C4-2B (cell line): ENCODE measurements at regions not wholly inside any gene's neighbourhood (a gene's known extent, or its start where the extent isn't known, plus 50 kb on each side); places are given as distances from the start of the nearest gene placed in this dataset.

Source experiments
- ZFX ChIP-seq: fragments of 450-650 bp; IDR thresholded peaks from 2 replicates; pipeline ENCODE4 v1.6.1; 2017
- TF ChIP-seq, protein P1 (sequence below): fragments of 450-650 bp; conservative IDR thresholded peaks from 2 replicates; pipeline ENCODE4 v1.5.1; 2017; ENCODE audit warnings: mild to moderate bottlenecking

DNA sequence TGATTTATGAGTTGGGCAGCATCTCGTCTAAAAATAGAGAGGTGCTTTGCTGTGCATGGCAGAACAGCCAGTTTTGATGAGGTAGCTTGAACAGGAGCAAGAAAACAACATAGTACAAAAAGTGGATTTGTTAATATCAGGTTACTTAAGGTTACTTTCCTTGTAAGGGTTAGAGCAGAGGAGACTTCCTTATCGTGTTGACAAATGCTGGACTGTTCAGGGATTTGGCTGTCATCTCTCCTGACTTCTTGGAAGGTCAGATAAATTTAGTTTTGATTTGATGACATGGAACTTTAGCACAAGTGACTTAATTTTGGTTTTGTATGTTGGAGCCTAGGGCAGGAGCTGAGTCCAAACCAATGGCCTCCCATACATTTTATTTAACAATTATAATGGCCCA is 163.9 kb upstream of the ELAC2 start:
- TF ChIP-seq, protein P1, sequence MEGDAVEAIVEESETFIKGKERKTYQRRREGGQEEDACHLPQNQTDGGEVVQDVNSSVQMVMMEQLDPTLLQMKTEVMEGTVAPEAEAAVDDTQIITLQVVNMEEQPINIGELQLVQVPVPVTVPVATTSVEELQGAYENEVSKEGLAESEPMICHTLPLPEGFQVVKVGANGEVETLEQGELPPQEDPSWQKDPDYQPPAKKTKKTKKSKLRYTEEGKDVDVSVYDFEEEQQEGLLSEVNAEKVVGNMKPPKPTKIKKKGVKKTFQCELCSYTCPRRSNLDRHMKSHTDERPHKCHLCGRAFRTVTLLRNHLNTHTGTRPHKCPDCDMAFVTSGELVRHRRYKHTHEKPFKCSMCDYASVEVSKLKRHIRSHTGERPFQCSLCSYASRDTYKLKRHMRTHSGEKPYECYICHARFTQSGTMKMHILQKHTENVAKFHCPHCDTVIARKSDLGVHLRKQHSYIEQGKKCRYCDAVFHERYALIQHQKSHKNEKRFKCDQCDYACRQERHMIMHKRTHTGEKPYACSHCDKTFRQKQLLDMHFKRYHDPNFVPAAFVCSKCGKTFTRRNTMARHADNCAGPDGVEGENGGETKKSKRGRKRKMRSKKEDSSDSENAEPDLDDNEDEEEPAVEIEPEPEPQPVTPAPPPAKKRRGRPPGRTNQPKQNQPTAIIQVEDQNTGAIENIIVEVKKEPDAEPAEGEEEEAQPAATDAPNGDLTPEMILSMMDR: no peak
- TF ChIP-seq ZFX: no peak
